ENCODE measurements at regions not wholly inside any gene's neighbourhood (a gene's known extent, or its start where the extent isn't known, plus 50 kb on each side); places are given as distances from the start of the nearest gene placed in this dataset.
"Not testable (repeated sequence)": the region's sequence is repeated elsewhere in the genome, so short reads cannot be mapped to it uniquely, and the experiment has no call there.

GRCh38 chr6:9834233-9834632, 580.6 kb downstream of the TFAP2A start:
- intact Hi-C loops (cut with micrococcal nuclease) = no loop called here

DNA sequence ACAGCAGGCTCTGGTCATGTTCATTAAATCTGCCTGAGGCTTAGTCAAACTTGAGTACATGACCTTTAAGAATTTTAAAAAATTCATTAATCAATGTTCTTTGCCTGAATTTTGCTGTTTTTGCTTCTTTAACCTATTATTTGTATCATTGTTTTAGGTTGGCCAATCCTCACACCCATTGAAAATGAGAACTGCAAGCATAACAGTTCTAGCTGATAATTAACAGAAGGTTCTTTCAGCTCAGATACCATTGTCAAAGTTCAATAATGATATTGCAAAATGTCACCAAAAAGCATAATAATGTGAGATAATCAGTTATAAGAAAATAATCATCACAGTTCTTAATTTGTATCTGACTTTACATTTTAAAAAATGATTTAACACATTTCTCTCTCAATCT, 583.1 kb downstream of the TFAP2A start:
- intact Hi-C loops (cut with micrococcal nuclease) = no loop called here

DNA sequence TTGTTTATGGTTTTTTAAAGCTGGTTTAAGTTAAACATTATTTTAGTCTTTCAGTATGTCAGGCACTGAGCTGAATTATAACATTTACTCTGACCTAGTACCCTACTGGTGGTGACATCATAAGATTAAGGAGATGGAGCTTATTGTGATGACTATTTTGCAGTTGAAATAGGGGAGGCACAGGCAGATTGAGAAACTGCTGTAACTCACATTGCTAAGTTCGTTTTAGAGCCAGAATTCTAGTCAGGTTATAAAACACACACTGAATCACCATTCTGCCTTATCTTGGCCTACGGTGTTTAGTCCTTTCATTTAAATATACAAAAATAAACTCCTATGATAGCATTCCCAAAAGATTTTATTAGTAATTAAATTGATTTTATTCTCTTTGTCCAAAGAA, 584.1 kb downstream of the TFAP2A start:
- intact Hi-C loops (cut with micrococcal nuclease) = no loop called here

DNA sequence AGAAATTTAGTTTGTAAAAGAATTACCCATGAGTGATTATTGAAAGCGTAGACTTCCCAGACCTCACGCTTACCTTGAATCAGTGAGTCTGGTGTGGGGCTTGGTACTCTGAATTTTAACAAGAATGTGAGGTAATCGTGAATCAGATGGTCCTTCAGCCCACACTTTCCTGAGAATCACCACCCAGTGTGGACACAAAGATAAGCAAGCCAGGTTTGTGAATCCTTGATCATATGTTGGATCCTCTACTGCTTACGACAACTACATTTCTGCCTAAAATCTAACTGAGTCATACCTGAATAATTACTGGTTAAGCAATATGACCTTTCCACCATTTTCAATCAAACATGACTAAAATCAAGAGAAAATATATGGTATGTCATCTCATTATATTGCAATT, 589.3 kb downstream of the TFAP2A start:
- intact Hi-C loops (cut with micrococcal nuclease) = no loop called here

DNA sequence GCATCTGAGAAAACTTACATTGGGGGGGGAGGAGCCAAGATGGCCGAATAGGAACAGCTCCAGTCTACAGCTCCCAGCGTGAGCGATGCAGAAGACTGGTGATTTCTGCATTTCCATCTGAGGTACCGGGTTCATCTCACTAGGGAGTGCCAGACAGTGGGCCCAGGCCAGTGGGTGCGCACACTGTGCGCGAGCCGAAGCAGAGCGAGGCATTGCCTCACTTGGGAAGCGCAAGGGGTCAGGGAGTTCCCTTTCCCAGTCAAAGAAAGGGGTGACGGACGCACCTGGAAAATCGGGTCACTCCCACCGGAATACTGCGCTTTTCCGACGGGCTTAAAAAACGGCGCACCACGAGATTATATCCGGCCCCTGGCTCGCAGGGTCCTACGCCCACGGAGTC, 604.1 kb downstream of the TFAP2A start:
- intact Hi-C loops (cut with micrococcal nuclease) = not testable (repeated sequence)

GRCh38 chr6:9810286-9810685, 604.6 kb downstream of the TFAP2A start:
- intact Hi-C loops (cut with micrococcal nuclease) = no loop called here

GRCh38 chr6:9806195-9806594, 608.7 kb downstream of the TFAP2A start:
- intact Hi-C loops (cut with micrococcal nuclease) = no loop called here

GRCh38 chr6:9801249-9801754, 613.6 kb downstream of the TFAP2A start:
- intact Hi-C loops (cut with micrococcal nuclease) = no loop called here

DNA sequence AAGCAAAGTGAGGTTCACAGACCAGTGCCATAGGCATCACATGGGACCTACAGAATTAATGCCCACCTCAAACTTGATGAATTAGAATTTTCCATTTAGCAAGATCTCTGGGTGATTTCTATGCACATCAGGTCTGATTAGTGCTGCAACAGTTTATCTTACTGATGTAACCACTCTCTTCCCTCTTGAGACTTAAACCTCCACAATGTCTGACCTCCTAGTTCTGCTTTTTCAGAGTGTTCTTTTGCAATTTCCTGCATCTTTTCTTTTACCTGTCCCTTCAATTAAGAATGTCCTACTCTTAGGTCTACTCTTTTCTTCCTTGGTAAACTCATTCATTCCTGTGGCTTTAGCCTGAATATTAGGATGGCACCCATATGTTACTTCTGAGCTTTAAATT, 615.3 kb downstream of the TFAP2A start:
- intact Hi-C loops (cut with micrococcal nuclease) = no loop called here

DNA sequence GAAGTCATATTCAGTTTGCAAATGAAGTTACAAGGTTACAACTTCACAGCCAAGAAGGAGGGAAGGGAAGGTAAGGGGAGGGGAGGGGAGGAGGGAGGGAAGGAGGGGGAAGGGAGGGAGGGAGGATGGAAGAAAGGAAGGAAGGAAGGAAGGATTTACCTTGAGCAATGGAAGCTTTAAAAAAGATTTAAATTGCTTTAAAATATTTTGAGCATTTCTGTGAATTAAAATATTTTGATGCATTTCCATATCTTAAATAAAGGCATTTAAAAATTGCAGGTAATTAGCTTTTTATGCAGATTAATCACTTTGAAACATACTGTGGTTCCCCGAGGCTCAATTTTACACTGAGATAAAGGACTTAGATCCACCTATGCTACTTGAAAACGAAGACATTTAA, 618.0 kb downstream of the TFAP2A start:
- intact Hi-C loops (cut with micrococcal nuclease) = no loop called here

- intact Hi-C loops (cut with micrococcal nuclease) = no loop called here
These were observed 619.0 kb downstream of the TFAP2A start for GRCh38 chr6:9795880-9796279.

DNA sequence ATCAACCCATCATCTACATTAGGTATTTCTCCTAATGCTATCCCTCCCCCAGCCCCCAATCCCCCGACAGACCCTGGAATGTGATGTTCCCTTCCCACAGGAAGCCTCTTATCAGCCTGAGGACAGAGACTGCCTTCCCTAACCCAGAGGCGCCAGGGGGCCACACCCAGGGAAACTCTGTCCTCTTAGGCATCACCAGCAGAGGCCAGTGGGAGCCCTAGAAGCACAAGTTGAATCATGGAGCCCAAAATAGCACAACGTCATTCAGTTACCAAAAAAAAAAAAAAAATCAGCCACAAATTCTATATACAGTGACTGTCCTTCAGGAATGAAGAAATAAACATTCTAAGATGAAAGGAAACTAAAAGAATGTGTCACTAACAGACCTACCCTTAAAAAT, 625.7 kb downstream of the TFAP2A start:
- intact Hi-C loops (cut with micrococcal nuclease) = no loop called here

DNA sequence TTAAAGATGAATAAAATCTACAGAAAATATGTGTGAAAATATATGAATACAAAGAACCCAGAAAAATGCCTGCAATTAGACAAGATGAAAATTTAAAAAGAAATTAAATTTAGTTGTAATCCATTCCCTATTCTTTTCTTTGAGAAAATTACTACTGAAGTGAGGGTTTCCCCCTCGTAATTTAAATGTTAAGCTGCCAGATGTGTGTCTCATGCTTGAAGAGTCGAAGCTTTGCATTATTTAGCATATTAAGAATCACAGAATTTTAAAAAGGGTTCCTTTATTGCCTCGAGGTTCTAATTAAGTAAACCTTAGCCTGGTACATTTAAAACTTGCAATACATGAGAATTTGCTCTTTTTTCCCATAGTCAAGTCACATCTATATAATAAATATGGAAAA, 630.1 kb downstream of the TFAP2A start:
- intact Hi-C loops (cut with micrococcal nuclease) = no loop called here

- intact Hi-C loops (cut with micrococcal nuclease) = no loop called here
These were observed 631.3 kb downstream of the TFAP2A start for GRCh38 chr6:9783567-9783966.

GRCh38 chr6:9766240-9766915, 648.5 kb downstream of the TFAP2A start:
- intact Hi-C loops (cut with micrococcal nuclease) = no loop called here

DNA sequence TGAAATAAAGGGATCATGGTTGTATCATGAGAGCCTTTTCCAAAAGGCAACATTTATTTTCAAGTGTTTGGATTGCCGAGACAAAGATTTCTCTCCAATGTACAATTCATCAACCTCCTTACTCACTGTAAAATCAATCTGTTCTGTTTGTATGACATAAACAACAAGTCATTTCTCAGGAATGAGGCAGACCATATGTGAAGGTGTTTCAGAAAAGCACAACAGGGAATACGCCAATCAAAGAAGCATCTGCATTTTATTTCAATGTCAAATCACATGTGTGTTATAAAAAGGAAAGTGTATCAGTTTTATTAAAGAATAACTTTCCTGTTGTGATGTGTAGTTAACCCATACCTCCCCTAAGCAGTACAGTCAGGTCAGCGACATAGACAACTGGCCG, 653.7 kb downstream of the TFAP2A start:
- intact Hi-C loops (cut with micrococcal nuclease) = no loop called here

DNA sequence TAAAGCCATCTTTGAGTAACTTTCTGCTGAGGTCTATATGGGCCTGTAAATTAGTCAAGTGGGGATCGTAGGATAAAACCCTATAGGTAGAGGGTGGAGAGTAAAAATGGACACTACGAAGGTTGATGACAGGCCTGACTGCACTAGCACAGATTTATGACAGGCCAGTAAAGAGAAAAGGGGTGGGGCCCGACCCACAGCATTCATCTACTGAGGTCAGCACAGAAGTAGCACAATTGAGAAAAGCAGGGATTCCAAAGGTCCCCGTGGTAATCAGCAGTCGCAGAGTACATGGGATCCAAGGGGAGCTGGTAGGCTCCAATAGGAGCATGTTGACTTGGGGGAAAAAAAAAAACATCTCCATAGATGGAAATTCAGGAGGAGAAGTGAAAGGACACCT, 660.4 kb downstream of the TFAP2A start:
- intact Hi-C loops (cut with micrococcal nuclease) = no loop called here

DNA sequence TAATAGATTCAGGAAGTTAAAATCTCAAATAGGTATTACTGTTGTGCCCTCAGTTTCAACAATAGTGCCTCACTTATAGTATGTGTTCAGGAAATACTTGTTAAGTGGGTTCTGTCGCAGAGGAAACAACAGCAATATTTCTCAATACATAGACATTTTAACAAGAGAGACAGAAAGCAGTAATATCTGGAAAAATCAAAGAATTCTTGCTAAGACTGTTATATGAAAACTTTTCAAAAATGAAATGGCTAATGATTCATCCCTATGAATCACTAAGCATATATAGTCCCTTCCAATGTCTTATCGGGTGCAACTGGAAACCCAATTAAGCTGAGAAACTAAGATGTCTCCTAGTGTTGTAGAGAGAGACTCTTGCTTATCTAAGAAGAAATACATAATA, 668.9 kb downstream of the TFAP2A start:
- intact Hi-C loops (cut with micrococcal nuclease) = no loop called here

DNA sequence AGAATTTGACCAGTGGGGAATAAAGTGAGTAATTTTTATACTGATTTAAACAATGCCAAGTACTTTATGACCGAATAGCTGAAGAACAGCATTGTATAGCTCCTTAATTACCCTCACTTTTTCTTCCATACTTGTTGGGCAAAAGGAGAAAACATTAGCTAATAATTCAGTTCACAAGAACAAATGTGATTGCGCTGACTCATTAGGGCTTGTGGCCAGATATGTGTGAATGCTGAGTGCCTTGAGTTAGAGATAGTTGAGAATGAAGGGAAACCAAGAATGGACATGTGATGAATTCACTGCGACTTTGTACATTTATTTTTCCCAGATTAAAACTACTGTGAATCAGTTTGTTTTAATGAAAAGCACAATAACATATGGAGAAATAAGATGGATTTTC, 669.4 kb downstream of the TFAP2A start:
- intact Hi-C loops (cut with micrococcal nuclease) = no loop called here

DNA sequence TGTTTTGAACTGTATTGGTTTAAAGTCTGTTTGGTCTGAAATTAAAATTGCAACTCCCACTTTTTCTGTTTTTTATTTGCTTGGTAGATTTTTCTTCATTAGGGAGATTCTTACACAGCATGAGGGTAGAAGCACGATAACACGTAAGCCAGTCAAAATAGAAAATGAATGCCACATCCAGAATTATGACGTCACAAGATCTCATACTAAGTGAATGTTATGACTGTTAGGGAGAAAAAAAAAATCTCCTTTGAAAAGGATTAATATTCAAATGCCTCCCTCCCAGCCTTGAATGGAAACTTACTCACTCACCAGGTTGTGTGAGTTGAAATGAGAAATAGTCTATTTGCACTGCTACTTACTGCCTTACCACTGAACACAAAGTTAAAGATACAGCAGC, 670.8 kb downstream of the TFAP2A start:
- intact Hi-C loops (cut with micrococcal nuclease) = no loop called here

DNA sequence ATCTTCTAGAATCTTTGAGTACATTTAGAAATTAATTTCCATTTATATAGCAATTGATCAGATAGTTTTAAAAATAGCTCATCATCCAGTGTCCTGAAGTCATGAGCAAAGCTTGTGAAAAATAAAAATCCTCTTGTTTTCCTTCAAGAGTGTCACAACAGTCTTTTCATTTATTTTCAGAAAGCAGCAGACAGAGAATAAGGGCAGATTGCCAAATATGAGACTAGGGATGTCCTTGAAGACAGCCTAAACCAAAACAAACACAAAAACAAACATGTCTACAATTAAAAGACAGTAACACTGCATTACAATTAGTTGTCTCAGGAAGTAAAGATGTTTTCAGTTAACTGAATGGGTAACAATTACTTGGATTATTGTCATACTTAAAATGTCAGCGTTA, 682.8 kb downstream of the TFAP2A start:
- intact Hi-C loops (cut with micrococcal nuclease) = no loop called here

DNA sequence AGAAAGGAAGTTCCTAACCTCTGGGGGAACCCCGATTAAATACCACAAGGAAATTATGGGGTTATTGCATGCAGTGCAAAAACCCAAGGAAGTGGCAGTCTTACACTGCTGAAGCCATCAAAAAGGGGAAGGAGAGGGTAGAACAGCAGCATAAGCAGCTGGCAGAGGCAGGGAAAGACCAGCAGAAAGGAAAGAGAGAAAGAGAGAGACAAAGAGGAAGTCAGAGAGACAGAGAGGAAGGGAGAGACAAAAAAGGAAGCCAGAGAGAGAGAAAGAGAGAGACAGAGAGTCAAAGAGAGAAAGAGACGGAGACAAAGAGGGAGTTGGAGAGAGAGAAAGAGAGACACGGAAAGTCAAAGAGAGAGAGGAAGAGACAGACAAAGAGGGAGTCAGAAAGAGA, 689.1 kb downstream of the TFAP2A start:
- intact Hi-C loops (cut with micrococcal nuclease) = not testable (repeated sequence)

DNA sequence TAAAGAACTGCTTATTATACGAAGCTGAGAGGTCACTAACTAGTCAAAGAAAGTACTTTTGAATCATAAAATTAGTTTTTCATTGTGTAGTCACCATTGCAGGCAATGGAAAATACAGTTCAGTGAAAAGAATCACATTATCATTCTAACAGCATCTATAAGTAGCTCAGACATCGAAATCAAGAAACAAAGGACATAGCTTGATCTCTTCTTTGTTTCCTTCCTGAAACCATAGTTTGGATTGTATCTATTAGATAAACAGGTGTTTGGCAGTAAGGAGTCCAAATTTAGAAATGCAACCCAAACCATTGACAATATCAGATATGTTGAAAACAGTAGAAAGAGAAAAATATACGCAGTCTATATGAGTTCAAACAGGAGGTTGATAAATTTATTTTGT, 697.3 kb downstream of the TFAP2A start:
- intact Hi-C loops (cut with micrococcal nuclease) = no loop called here

- intact Hi-C loops (cut with micrococcal nuclease) = no loop called here
These were observed 703.5 kb downstream of the TFAP2A start for GRCh38 chr6:9711365-9711764.

Data from T-helper 1 cell treated with Interleukin-12 subunit alpha and Interleukin-12 subunit beta and Interleukin-4 antibody, amounts not matched to agents 30 ng/mL and 1 ng/mL, for 36 hours (primary cell).